HT1080 (cell line): ENCODE measurements at regions not wholly inside any gene's neighbourhood (a gene's known extent, or its start where the extent isn't known, plus 50 kb on each side); places are given as distances from the start of the nearest gene placed in this dataset.
"Not testable (repeated sequence)": the region's sequence is repeated elsewhere in the genome, so short reads cannot be mapped to it uniquely, and the experiment has no call there.

Experiments used
- DNase-seq: peaks from one replicate; pipeline ENCODE4 v3.0.0-alpha.2; 2015; ENCODE audit warnings: low read depth

DNA sequence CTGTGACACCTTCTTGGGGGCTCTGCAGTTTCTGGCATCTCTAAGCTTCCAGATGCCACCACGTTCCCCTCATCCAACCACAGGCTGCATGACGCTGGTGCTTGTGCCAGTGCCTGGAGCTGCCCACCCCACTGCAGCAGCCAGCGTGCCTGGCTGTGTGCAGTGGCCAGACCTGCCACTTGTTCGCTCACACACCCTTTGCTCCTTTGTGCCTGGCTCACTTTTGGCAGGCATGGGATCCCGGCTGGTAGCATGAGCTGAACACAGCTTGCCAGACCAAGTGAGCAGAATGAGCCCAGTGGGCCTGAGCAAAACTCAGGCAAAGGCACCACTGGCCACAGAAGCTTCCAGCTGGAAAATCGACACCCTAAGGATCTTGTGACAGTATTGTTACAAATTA, 562.9 kb upstream of the ACO1 start:
- DNase-seq, result no peak

DNA sequence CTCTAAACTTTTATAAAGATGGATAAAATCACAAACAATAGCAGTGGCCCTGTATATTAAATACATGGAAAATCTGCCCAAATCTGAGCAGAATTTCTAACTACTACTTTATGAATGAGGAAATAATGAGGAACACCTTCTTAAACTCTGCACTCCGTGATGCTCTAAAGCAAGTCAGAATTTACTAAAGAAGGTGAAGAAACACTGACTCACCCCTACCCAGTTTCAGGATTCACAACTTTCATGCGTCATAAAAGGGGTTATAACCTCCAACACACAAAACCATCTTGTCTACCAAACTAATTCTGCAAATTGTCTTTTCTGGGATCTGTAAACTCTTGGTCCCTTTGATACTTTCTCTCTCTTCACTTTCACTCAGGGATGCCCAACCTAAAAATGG, 561.1 kb upstream of the ACO1 start:
- DNase-seq, result peak; percentile 7

DNA sequence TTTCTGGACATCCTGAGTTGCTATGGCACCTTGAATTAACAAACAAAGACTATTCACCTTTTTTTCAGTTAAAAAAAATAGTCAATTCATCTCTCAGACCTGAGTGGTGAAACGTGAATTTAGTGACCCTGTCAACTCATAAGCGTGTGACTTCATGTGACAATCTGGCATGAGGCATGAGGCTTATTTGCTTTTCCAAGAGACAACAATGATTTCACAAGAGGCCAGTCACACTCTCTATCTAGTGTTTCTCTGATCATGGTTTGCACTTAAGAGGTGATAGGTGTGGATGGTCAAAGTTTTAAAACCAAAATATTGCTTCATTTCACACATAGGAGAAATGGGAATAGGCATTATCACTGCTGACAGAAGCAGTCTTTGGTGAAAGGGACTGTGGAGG, 559.6 kb upstream of the ACO1 start:
- no peak for DNase-seq

DNA sequence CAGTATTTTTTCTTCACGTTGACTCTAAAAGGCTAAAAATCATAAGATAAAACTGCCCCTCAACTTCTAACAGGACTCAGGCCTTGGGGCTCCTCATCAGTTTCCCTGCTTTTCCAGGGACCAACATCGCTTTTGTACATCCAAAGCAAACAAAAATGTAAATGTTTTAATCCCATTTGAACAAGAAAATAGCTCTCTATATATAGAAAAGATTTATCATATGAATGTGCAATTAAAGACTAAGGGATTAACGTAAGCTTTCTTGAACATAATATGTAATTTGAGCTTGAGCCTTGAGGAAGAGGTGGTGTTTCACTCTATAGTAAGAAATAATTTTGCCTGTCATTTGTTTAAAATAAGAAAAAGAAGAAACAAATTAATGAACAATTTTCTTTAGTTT, 547.2 kb upstream of the ACO1 start:
- DNase-seq, result no peak

DNA sequence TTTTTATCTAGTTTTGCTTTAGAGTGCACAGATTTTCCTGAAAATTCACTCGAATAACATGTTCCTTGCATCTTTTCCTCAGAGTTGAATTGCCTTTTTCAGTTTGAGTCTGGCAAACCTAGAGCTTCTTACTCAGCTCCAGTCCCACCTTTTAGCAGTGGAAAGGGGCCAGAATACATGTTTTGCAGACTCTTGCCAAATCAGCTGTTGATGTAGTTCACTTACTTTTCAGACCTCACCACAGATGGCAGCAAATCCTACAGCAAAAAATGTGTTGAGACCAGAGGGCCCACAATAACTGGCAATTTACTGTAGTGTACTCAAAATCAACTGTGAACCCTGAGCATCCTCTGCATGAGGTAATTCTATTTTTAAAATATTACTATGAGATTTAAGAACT, 545.2 kb upstream of the ACO1 start:
- DNase-seq, result no peak

DNA sequence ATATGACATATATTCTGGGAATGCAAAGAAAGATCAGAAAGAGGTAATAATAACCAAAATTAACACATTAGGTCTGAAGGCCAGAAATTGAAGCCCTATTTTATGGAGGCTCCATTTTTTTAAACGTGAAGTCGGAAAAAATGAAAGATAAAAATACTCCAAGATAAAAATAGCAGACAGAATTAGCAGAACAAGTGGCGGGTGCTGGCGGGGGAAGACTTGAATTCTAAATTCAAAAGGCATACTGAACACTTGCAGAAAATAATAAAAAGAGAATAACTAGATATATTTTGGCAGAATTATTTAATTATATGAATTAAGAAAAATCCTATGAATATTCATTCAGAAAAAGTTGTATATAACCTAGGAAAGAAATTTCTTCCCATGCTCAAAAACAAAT, 543.7 kb upstream of the ACO1 start:
- no peak for DNase-seq

DNA sequence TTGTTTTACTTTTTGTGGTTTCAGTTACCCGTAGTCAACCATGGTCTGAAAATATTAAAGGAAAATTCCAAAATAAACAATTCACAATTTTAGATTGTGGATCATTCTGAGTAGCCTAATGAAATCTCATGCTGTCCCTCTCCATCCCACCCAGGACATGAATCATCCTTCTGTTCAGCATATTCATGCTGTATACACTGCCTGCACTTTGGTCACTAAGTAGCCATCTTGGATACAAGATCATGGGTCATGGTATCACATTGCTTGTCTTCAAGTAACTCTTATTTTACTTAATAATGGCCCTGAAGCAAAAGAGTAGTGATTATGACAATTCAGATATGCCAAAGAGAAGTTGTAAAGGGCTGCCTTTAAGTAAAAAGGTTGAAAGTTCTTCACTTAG, 536.5 kb upstream of the ACO1 start:
- DNase-seq, result no peak

DNA sequence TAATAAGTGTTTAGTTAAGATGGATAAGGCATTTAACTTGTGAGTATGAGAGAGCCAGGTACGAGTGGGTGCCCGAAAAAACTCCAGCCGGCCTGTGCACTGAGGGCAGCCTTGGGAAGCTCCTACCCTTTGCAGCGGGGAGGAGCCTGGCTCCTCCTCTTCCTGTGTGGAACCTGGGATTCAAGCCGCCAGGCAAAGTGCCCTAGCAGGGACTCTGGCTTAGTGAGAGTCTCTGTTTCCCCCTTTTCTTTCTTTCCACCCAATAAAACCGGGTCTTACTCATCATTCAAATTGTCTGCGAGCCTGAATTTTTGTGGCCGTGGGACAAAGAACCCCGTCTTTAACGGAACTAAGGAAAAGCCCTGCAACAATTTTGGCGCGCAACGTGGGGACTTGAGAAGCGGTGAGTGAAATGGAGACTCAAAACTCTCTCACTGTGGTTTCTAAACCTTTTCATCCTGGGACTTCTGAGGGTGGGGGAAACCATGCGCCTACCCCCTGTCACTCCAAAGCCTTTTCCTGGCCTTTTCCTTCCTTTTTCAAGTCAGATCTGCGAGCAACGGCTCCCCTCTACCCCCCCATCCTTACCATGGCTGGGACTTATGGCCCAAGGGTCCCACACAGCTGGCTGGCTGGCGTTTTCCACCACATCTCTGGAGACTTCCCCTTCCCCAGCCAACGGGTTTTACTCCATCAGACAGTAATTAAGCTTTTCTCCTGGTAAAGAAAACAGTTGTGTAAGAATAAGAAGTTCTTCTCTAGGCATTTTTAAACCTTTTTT, 535.7 kb upstream of the ACO1 start:
- peak; percentile 50 for DNase-seq

DNA sequence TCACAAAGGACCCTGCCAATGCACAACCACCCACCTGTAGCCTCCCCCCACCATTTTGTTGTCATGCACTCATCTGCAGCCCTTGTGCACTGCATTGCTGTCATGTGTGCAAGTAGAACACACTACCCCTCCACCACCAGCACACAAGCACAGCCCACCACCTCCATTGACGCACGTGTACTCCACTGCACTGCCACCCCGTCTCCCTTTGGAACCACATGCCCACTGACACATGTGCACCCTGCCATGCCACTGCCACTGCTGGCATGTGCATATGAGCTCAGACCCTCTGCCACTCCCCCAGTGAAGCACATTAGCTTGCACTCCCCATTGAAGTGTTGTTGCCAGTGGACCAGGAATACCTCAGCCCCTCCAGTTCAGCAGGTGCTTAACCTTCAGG, 530.3 kb upstream of the ACO1 start:
- DNase-seq, result no peak

DNA sequence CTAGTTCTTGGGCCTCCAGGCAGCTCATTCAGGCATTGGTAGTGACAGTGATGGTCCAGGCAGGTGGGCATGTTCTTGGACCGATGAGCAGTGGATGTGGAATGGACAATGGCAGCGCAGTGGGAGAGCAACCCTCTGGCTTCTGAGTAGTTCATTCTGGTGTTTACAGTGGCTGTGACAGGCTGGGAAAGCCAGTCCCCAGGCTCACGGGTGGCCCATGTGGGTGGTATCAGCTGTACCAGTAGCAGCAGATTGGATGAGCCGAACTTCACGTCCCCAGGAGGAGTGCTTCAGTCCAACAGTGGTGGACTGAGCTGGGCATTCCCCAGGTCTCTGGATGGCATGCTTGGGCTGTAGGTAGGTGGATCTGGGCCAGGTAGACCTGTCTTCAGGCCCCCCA, 515.6 kb upstream of the ACO1 start:
- no peak for DNase-seq

DNA sequence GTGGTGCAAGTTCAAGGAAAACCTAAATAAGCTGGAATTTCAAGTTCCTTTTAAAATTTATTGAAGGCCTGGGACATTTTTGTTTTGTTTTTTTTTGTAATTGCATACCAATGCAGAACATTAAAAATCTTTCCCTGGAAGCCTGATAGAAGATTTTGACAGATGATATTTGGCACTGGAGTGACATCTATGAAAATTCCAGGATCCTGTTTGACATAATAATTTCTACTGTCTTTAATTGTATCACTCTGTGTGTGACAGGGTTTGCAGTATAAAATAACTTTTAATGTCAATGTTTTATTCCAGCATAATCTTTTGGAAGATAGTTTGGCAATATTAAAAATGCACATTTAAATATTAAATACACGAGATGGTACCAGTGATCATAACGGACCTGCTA, 514.2 kb upstream of the ACO1 start:
- no peak for DNase-seq

DNA sequence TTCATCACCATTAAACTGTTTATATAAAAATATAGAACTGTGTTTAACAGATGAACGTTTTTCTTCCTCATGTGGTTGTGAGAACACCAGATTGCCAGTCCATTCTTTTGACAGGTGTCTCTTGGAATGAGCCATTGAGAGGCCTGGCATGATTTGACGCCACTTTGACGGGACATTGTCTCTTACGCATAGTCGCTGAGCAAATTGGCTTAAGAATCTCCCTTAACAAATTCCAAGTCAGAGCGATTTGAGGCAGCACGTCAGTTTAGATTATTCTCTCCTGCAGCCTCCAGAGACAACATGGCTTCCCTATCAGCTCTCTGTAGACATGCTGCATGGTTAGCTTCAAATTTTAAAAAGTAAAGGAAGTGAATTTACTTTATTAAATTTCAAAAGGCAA, 510.7 kb upstream of the ACO1 start:
- no peak for DNase-seq

DNA sequence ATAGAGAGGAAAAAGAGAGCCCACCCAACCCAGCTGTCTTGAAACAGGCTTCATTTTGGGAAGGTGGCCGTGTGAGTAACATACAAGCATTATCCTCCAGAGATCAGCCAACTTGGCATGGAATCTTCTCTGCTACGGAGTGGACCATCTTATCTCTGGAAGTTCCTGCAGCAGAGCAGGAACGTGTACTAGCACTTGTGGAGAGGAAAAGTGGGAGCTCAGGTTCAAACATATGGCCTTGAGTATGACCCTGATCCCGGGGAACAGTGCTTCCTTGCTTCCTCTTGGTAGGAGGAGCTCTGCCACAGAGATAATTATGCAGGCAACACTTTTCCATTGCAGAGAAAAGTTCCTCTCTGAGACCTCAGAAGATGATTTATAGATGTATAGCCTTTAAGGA, 490.4 kb upstream of the ACO1 start:
- no peak for DNase-seq

DNA sequence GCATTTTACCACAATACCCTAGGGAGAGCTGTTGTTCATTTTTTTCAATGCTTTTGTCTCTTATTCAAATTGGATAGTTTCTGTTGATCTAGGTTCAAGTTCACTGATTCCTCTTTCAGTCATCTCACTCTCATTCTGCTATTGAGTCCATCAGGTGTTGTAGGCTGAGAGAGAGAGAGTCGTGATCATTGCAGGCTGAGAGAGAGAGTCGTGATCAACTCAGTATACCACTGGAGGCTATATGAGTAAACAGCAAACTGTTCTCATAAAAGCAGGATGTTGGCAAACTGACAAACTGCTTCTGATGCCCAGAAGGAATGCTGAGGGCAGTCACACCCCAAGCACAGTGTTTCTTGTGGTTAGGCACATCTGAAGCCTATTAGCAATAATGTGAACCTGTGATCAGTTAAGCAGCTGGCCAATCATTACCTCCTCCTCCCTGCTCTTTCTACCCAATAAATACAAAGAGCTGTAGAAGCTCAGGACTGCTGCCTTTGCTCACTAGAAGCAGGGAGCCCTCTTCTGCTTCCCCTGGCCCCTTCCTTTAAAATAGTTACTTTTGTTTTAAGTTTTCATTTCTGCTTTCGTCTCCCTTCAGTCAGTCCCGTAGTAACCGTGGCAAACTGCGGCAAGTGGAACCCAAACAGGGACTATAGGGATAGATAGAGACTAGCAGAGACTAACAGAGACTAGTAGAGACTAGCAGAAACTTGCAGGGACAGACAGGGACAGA, 476.1 kb upstream of the ACO1 start:
- peak; percentile 73 for DNase-seq

DNA sequence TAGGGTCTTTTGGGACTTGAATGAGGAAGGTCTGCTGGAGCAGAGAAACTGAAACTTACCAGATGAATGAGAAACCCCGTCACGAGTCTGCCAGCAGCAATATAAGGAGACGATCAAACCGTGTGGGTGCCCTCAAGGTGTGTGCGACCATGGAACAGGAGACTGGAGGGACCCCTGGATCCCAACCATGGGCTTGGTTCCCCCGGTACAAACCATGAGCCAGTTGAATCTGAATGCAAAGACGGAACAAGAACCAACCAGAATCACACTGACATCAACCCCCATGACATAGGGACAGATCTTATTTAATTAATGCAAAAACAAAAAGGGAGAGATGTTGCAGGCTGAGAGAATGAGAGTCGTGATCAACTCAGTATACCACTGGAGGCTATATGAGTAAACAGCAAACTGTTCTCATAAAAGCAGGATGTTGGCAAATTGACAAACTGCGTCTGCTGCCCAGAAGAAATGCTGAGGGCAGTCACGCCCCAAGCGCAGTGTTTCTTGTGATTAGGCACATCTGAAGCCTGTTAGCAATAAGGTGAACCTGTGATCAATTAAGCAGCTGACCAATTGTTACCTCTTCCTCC, 475.5 kb upstream of the ACO1 start:
- DNase-seq, result peak; percentile 23

DNA sequence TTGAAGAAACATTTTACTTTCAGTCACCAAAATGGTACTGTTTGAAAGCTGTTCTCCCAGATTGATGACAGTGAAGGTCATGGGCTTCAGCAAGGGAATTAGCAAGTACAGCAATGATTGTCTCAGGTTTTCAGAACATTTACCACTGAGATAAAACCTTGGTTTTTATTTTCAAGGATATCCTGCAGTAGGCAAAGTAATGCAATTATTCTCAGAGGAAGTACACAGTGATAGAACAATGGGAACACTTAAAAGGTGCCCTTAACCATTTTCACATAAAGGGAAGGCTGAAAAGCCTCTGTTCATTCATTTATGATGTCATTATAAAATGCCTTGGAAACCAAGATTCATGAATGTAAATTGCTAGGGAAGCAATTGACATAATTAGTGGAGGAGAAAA, 471.8 kb upstream of the ACO1 start:
- no peak for DNase-seq

DNA sequence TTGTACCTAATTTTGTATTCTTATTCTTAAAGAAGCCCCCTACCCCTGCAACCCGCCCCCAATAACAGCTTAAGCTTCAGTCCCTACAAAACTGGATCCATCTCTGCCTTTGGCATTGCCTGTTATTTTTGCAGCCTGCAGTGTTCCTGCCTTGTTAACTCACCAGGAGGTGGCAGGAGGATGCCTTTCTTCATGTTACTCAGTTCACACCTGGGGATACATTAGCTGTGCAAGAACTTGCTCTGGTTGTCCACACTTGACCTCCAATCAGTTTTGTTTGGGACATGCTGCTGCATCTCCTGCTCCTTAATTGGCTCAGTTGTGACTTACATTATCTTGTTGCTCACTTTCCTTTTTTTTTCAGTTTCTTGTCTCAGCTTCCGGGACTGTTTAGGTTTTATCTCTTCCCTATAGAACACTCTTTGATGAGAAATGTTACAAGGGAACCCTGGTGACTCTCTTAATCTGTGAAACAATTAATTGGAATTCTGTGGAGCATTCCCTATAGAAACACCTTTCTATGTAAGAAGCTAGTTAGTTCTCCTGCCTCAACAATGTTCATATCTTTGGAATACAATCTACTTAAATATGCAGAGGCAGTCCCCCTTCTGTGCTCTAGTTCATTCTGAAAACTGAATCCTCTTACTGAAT, 467.7 kb upstream of the ACO1 start:
- DNase-seq, result peak; percentile 1

DNA sequence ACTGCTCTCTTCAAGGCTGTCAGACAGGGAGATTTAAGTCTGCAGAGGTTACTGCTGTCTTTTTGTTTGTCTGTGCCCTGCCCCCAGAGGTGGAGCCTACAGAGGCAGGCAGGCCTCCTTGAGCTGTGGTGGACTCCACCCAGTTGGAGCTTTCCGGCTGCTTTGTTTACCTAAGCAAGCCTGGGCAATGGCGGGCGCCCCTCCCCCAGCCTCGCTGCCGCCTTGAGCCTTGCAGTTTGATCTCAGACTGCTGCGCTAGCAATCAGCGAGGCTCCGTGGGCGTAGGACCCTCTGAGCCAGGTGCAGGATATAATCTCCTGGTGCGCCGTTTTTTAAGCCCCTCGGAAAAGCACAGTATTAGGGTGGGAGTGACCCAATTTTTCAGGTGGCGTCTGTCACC, 446.7 kb upstream of the ACO1 start:
- DNase-seq, result not testable (repeated sequence)

DNA sequence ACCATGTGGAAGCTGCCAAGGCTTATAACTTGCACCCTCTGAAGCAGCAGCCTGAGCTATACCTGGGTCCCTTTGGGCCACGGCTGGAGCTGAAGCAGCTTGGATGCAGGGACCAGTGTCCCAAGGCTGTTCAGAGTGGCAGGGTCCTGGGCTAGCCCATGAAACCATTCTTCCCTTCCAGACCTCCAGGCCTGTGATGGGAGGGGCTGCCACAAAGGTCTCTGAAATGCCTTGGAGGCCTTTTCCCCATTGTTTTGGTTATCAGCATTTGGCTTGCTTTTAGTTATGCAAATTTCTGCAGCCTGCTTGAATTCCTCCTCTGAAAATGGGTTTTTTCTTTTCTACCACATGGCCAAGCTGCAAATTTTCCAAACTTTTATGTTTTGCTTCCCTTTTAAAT, 433.7 kb upstream of the ACO1 start:
- DNase-seq, result no peak

DNA sequence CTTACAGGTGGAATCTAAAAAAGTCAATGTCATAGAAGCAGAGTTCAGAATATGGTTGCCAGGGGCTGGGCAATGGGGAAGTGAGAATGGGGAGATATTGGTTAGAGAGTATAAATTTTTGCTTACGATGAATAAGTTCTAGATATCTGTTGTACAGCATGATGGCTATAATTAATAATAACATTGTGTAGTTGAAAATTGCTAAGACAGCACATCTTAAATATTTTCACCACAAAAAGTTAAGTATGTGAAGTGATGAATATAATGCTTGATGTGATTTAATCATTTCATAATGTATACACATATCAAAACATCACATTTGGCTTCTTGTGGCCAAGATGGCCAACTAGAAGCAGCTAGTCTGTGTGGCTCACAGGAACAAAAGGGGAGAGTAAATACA, 425.9 kb upstream of the ACO1 start:
- DNase-seq, result no peak

DNA sequence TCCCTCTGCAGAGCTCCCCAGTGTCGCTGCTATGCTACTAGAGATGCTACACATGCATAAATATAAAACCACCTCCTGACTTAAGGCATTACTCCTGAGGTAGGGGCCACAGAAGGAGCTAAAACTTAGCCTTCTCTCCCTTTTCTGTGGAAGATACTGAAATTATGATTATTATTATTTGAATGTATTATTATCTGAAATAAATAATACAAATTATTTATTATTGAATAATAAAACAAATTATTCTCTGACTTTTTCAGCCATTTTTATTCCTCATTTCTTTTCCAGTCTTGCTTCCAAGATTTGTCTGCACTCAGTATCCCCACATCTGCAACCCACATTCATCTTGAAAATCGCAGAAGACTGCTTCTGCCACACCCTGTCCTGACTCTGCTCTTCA, 414.9 kb upstream of the ACO1 start:
- no peak for DNase-seq

DNA sequence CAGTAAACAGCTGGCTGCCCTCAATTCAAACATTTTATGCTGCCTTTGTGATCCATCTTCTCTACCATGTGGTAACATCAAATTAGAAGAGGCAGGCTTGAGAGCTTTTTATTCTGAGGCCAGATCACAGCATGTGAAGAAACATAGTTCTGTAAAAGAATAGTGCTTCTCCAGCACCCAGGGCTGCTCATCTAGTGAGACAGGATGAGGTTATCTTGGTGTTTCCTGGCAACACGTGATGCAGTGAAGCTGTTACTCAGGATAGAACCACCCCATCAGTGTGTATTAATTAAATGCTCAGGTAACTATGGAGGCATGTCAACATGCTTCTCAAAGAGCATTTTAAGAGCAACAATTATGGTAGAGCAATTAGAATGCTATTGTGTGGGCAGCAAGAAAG, 400.5 kb upstream of the ACO1 start:
- DNase-seq, result no peak
